ENCODE measurements at regions not wholly inside any gene's neighbourhood (a gene's known extent, or its start where the extent isn't known, plus 50 kb on each side); places are given as distances from the start of the nearest gene placed in this dataset.

DNA sequence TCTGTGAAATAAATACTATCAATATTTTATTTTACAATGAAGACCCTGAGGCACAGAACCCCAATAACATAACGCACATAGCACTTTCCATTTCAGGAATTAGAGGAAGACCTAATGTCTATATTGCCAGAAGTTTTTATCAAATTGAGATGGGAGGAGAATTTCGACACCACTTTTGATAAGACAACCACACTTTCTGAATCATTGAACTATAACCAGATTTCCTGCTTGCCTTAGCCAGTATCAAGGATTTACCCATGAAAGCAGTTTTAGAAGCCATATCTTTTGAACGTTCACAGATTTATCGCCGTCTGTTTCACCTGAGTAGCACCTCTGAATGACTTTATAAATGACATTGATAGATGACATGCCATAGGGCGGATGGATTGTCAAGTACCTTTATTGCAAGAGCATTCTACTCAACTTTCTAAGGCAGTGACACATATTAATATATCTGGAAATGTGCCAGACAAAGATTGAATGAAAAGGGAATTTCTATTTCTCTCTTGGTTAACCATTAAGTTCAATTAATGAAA lies 768.4 kb downstream of the LTN1 start:
- H3K4me3 ChIP-seq (replicated peaks; ENCODE audit: low read depth, low read length), result no peak overlapping the region
- TF ChIP-seq, protein P1, sequence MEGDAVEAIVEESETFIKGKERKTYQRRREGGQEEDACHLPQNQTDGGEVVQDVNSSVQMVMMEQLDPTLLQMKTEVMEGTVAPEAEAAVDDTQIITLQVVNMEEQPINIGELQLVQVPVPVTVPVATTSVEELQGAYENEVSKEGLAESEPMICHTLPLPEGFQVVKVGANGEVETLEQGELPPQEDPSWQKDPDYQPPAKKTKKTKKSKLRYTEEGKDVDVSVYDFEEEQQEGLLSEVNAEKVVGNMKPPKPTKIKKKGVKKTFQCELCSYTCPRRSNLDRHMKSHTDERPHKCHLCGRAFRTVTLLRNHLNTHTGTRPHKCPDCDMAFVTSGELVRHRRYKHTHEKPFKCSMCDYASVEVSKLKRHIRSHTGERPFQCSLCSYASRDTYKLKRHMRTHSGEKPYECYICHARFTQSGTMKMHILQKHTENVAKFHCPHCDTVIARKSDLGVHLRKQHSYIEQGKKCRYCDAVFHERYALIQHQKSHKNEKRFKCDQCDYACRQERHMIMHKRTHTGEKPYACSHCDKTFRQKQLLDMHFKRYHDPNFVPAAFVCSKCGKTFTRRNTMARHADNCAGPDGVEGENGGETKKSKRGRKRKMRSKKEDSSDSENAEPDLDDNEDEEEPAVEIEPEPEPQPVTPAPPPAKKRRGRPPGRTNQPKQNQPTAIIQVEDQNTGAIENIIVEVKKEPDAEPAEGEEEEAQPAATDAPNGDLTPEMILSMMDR (IDR thresholded peaks at IDR 0.05; ENCODE audit: low read length, missing control alignments), result no peak
- no peak for DNase-seq (ENCODE audit: low read depth)

DNA sequence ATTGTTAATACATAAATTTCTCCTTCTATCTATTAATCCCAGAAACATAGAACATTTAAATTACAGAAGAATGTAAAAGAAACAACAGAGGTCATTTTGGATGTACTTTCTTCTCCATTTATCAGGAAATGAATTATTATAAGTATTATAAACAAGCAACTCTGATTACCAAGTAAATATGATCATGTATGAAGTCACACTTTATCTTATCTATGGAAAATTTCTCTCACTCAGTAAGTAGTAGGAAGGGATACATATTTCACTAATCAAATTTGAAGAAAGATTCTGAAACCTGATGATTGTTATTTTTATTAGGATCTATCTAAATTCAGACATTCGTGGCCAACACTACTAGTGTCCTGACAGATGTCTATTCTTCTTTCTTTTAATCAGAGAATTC lies 770.7 kb downstream of the LTN1 start:
- TF ChIP-seq, protein P1 (IDR thresholded peaks at IDR 0.05; ENCODE audit: low read length, missing control alignments), result no peak
- no peak for DNase-seq (ENCODE audit: low read depth)
- no peak overlapping the region for H3K4me3 ChIP-seq (replicated peaks; ENCODE audit: low read depth, low read length)

DNA sequence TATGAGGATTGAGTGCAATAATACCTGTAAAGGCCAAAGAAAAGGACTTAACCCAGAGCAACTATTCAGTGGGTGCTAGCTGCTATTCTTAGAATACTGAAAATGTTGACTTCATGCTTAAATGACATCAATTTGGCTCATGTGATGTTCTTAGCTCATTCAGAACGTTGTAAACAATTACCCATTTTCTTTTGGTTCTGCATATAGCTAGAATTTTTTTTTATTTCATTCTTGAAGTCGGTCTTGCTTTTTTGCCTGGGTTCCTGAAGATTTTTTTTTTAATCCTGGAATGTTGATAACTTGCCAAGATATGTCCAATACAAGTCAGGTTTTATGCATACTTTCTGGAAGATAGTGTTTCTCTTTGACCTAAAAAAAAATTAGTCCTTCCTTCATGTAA lies 772.0 kb downstream of the LTN1 start:
- peak; percentile 71 for DNase-seq (ENCODE audit: low read depth)
- no peak overlapping the region for H3K4me3 ChIP-seq (replicated peaks; ENCODE audit: low read depth, low read length)
- TF ChIP-seq, protein P1 (IDR thresholded peaks at IDR 0.05; ENCODE audit: low read length, missing control alignments), result no peak

DNA sequence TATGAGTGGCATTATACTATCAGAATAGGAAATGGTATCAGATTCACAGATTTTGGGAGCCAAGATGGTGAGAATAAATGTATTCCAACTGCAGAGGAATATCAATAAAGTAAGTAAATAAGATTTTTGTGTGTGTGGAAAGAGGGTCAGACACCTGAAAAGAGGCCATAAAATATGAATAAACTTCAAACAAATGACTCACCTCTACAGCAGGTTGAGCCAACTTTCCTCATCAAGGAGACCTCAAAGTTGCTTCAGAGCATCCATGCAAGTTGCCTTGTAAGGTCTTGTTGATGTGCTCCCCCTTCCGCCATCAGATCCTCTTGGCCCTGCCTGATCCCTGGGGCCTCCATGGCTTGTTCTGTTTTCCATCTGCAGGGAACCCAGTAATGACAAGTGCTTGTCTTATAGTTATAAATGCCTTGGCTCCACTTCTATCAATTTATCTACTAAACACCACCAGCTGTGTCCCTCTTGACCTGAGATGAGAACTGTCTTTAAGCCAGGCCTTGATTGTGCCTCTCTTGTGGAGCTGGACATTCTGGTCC lies 775.6 kb downstream of the LTN1 start:
- TF ChIP-seq, protein P1 (IDR thresholded peaks at IDR 0.05; ENCODE audit: low read length, missing control alignments), result no peak
- H3K4me3 ChIP-seq (replicated peaks; ENCODE audit: low read depth, low read length), result no peak overlapping the region
- no peak for DNase-seq (ENCODE audit: low read depth)

DNA sequence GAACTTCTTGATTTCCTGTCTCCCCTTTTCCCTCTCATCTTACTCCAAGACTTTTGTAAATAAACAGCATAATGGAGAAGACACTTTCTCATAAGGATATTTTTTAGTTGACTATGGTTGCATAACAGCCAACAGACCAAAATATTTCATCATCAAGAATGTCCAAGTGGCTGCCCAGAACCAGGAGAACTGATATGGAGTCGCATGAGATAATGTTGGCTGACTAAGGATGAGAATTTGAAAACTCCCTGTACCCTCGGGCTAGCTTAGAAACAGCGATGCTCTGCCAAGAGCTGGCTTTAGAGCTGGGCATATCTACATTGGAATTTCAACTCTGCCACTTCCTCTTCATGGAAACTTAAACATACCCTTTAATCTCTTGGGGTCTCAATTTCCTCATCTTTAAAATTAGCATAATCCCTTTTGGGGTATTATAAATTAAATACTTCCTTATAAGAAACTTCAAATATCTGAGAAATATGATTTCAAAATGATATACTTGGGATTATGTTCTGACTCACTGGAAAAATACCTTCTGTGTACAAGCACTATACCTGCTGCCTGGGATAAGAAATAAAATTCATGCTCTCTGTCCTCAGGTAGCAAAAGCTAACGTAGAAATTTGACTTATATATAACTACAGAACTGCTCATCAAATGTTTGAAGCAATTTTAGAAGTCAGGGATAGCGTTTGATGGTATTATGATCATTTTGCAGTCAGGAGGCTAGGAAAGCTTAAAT lies 777.3 kb downstream of the LTN1 start:
- TF ChIP-seq, protein P1 (IDR thresholded peaks at IDR 0.05; ENCODE audit: low read length, missing control alignments), result no peak
- no peak overlapping the region for H3K4me3 ChIP-seq (replicated peaks; ENCODE audit: low read depth, low read length)
- peak; percentile 88 for DNase-seq (ENCODE audit: low read depth)

DNA sequence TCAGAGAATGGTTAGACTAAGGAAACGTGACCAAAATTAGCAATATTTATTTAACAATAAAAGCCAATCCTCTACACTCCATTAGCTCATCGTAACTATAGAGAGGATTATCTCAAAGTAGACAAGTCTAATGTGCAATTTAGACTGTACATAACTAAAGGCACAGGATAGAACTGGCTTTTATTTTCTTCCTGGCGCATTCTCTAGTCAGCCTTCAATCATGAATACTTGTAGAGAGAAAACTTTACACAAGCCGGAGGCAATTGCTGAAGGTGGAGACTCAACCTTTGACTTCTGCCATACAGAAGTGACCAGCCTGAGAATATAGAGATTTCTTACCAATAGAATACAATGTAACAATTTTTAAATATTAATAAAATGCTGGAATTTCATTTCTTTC lies 777.9 kb downstream of the LTN1 start:
- no peak for DNase-seq (ENCODE audit: low read depth)
- no peak overlapping the region for H3K4me3 ChIP-seq (replicated peaks; ENCODE audit: low read depth, low read length)
- TF ChIP-seq, protein P1 (IDR thresholded peaks at IDR 0.05; ENCODE audit: low read length, missing control alignments), result no peak
